GM12874 (cell line): ENCODE measurements at regions not wholly inside any gene's neighbourhood (a gene's known extent, or its start where the extent isn't known, plus 50 kb on each side); places are given as distances from the start of the nearest gene placed in this dataset.

Experiments used
- CTCF ChIP-seq: IDR thresholded peaks from 2 replicates; pipeline ENCODE4 v1.5.1; 2011; ENCODE audit warnings: low read depth, mild to moderate bottlenecking, control low read depth, low read length, moderate library complexity; ENCODE audit not compliant: insufficient read depth

GRCh38 chr18:77329651-77330050 is 80.0 kb downstream of the GALR1 start:
- TF ChIP-seq CTCF: no peak

- TF ChIP-seq CTCF: no peak
These were observed 85.2 kb downstream of the GALR1 start for GRCh38 chr18:77334876-77335275.

- no peak for TF ChIP-seq CTCF
These were observed 88.0 kb downstream of the GALR1 start for GRCh38 chr18:77337604-77338003.

- TF ChIP-seq CTCF: no peak
These were observed 89.4 kb downstream of the GALR1 start for GRCh38 chr18:77339093-77339492.

- TF ChIP-seq CTCF: no peak
These were observed 90.0 kb downstream of the GALR1 start for GRCh38 chr18:77339623-77340022.

- no peak for TF ChIP-seq CTCF
These were observed 91.2 kb downstream of the GALR1 start for GRCh38 chr18:77340815-77341214.

GRCh38 chr18:77341527-77342325 is 92.1 kb downstream of the GALR1 start:
- TF ChIP-seq CTCF: no peak

GRCh38 chr18:77342736-77343135 is 93.1 kb downstream of the GALR1 start:
- TF ChIP-seq CTCF: no peak
